KOPT-K1 (cell line): ENCODE measurements at regions not wholly inside any gene's neighbourhood (a gene's known extent, or its start where the extent isn't known, plus 50 kb on each side); places are given as distances from the start of the nearest gene placed in this dataset.
"Not testable (repeated sequence)": the region's sequence is repeated elsewhere in the genome, so short reads cannot be mapped to it uniquely, and the experiment has no call there.

Experiments used
- H3K27ac ChIP-seq: fragments of 200-600 bp; sonication (generic); 2 replicates; pipeline ENCODE4 v1.5.1; 2016; ENCODE audit warnings: antibody characterized with exemption, mild to moderate bottlenecking, low read depth, low read length; ENCODE audit not compliant: poor library complexity, severe bottlenecking
- H3K36me3 ChIP-seq: fragments of 200-600 bp; sonication (generic); 2 replicates; pipeline ENCODE4 v1.5.1; 2017; ENCODE audit warnings: antibody characterized with exemption, mild to moderate bottlenecking, low read length, moderate library complexity; ENCODE audit not compliant: insufficient read depth
- H3K9me3 ChIP-seq: fragments of 200-600 bp; sonication (generic); 2 replicates; pipeline ENCODE4 v1.5.1; 2017; ENCODE audit warnings: antibody characterized with exemption, low read length, mild to moderate bottlenecking; ENCODE audit not compliant: insufficient read depth, poor library complexity, severe bottlenecking

- H3K27ac ChIP-seq, H3K36me3 ChIP-seq, H3K9me3 ChIP-seq: not testable (repeated sequence)
Observed at GRCh38 chr4:128673159-128673558, 136.3 kb upstream of the JADE1 start.

- H3K27ac ChIP-seq, H3K36me3 ChIP-seq, H3K9me3 ChIP-seq: not testable (repeated sequence)
Observed at GRCh38 chr4:128672596-128672995, 136.9 kb upstream of the JADE1 start.

DNA sequence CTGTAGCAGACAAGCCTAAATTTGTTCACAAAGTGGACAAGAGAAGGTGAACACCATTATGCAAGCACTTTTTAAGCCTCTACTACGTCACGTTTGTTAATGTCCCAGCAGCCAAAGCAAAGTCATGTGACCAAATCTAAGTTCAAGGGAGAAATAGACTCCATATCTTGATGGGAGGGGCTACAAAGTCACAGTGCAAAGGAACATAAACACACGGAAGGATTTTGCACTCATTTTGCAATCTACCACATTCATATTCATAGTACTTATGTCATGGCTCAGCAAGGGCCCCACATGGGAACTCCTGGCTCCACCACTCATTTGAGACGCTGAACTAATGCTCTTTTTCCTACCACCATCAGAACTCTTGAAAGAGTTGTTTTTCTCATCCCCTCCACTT, 139.0 kb upstream of the JADE1 start:
- Histone ChIP-seq H3K36me3 (no peaks in the 10 kb centered on the region), H3K9me3 (no peaks in the 10 kb centered on the region), H3K27ac (no peak overlapping the region)

- no peak overlapping the region for H3K27ac ChIP-seq
- H3K36me3 ChIP-seq: no peaks in the 10 kb centered on the region
- no peaks in the 10 kb centered on the region for H3K9me3 ChIP-seq
Observed at GRCh38 chr4:128668566-128668965, 140.9 kb upstream of the JADE1 start.

- H3K27ac ChIP-seq: no peak overlapping the region
- no peaks in the 10 kb centered on the region for H3K36me3 ChIP-seq
- H3K9me3 ChIP-seq: no peaks in the 10 kb centered on the region
Observed at GRCh38 chr4:128665514-128665913, 144.0 kb upstream of the JADE1 start.

DNA sequence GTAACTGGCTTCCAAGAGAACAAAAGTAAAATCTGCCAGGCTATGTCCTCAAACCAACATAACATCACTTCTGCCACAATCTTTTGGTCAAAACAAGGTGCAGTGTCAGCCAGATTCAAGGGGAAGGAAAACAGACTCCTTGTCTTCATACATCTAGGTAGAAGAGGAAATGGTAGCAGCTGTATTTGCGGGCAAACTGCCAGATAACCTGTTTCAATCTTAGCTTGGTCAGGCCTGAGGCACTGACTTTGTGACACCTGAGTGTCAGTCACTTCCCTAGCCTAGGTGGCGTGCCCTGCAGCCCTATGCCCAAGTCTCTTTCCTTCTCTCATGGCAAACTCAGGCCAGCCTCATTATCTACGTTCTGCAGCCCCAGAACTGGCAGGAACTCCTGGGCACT, 146.2 kb upstream of the JADE1 start:
- no peaks in the 10 kb centered on the region for H3K36me3 ChIP-seq
- H3K27ac ChIP-seq: peak overlapping the region; percentile 12
- no peaks in the 10 kb centered on the region for H3K9me3 ChIP-seq

DNA sequence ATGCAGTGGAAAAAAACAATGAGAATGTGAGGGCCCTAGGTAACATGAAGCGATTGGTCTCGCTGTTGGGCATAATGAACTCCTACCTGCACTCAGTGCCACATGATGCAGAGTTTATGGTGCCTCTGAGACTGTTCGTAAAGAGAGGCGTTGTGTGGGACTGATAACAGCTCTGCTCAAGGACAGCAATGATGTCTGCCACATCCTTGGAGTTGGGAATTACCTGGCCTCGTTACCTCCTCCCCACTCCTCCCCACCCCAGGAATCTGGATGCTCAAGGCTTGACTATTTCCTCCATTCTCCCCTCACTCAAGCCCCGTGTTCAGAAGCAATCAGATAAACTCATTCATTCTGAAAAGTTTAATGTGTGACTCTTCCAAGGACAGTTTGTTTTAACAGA, 148.0 kb upstream of the JADE1 start:
- no peak overlapping the region for H3K27ac ChIP-seq
- no peaks in the 10 kb centered on the region for H3K9me3 ChIP-seq
- no peaks in the 10 kb centered on the region for H3K36me3 ChIP-seq

- Histone ChIP-seq H3K36me3 (no peaks in the 10 kb centered on the region), H3K27ac (no peak overlapping the region), H3K9me3 (no peaks in the 10 kb centered on the region)
Observed at GRCh38 chr4:128660361-128661215, 148.9 kb upstream of the JADE1 start.

- no peak overlapping the region for H3K27ac ChIP-seq
- H3K9me3 ChIP-seq: peaks cover 9% of the 10 kb centered on the region
- no peaks in the 10 kb centered on the region for H3K36me3 ChIP-seq
Observed at GRCh38 chr4:128658214-128658631, 151.3 kb upstream of the JADE1 start.

- Histone ChIP-seq H3K9me3 (peaks cover 9% of the 10 kb centered on the region), H3K36me3 (no peaks in the 10 kb centered on the region), H3K27ac (no peak overlapping the region)
Observed at GRCh38 chr4:128657638-128658037, 151.9 kb upstream of the JADE1 start.

GRCh38 chr4:128654465-128654864, 155.0 kb upstream of the JADE1 start:
- no peaks in the 10 kb centered on the region for H3K36me3 ChIP-seq
- no peak overlapping the region for H3K27ac ChIP-seq
- H3K9me3 ChIP-seq: peaks cover 9% of the 10 kb centered on the region

GRCh38 chr4:128653527-128654444, 155.7 kb upstream of the JADE1 start:
- H3K9me3 ChIP-seq: peaks cover 9% of the 10 kb centered on the region
- H3K27ac ChIP-seq: no peak overlapping the region
- no peaks in the 10 kb centered on the region for H3K36me3 ChIP-seq

GRCh38 chr4:128649575-128650205, 159.8 kb upstream of the JADE1 start:
- Histone ChIP-seq H3K9me3 (peaks cover 3% of the 10 kb centered on the region), H3K27ac (no peak overlapping the region), H3K36me3 (no peaks in the 10 kb centered on the region)

GRCh38 chr4:128649161-128649560, 160.3 kb upstream of the JADE1 start:
- H3K36me3 ChIP-seq: no peaks in the 10 kb centered on the region
- no peak overlapping the region for H3K27ac ChIP-seq
- no peaks in the 10 kb centered on the region for H3K9me3 ChIP-seq

- H3K36me3 ChIP-seq: no peaks in the 10 kb centered on the region
- H3K9me3 ChIP-seq: no peaks in the 10 kb centered on the region
Observed at GRCh38 chr4:128648021-128648420, 161.5 kb upstream of the JADE1 start.

More at GRCh38 chr4:128648021-128648420, 161.5 kb upstream of the JADE1 start:
- H3K27ac ChIP-seq: no peak overlapping the region
